ENCODE measurements at regions not wholly inside any gene's neighbourhood (a gene's known extent, or its start where the extent isn't known, plus 50 kb on each side); places are given as distances from the start of the nearest gene placed in this dataset.

DNA sequence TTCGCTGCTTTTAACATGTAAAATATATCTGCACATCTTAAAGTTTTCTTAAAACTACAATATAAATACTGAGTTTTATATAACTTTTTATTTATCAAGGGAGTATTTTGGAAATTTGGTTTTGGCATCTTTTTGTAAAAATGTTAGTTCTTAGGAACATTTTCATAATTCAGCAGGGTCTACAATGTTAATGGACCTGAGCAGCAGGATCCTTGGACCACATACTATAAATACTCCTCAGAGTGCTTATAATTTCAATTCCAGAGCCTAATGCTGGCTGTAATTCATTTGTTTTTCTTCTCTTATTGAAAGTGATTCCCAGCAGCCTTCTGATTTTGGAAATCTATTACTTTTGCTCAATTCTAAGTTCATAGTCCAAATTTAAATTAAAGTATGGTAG lies 1216.2 kb downstream of the MAT2B start:
- TF ChIP-seq POLR2A (IDR thresholded peaks at IDR 0.05): no peak
- TF ChIP-seq, protein P1, sequence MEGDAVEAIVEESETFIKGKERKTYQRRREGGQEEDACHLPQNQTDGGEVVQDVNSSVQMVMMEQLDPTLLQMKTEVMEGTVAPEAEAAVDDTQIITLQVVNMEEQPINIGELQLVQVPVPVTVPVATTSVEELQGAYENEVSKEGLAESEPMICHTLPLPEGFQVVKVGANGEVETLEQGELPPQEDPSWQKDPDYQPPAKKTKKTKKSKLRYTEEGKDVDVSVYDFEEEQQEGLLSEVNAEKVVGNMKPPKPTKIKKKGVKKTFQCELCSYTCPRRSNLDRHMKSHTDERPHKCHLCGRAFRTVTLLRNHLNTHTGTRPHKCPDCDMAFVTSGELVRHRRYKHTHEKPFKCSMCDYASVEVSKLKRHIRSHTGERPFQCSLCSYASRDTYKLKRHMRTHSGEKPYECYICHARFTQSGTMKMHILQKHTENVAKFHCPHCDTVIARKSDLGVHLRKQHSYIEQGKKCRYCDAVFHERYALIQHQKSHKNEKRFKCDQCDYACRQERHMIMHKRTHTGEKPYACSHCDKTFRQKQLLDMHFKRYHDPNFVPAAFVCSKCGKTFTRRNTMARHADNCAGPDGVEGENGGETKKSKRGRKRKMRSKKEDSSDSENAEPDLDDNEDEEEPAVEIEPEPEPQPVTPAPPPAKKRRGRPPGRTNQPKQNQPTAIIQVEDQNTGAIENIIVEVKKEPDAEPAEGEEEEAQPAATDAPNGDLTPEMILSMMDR (IDR thresholded peaks at IDR 0.05): no peak
- H3K4me3 ChIP-seq: no peak overlapping the region
- H3K9me3 ChIP-seq (replicated peaks in 1 of 3): no peaks in the 10 kb centered on the region
- no peak for DNase-seq
- no peaks in the 10 kb centered on the region for H3K36me3 ChIP-seq (replicated peaks in 1 of 2)
- no peak overlapping the region for H3K27ac ChIP-seq
- intact Hi-C loops (cut with DNase I): no loop called here
- no peaks in the 10 kb centered on the region for H3K4me1 ChIP-seq (replicated peaks in 1 of 2)
- WGBS, 4 donors: 79 to 94% (median 82%) methylated on average over 1 of the region's 1 CpG
- no peaks in the 10 kb centered on the region for H3K27me3 ChIP-seq

DNA sequence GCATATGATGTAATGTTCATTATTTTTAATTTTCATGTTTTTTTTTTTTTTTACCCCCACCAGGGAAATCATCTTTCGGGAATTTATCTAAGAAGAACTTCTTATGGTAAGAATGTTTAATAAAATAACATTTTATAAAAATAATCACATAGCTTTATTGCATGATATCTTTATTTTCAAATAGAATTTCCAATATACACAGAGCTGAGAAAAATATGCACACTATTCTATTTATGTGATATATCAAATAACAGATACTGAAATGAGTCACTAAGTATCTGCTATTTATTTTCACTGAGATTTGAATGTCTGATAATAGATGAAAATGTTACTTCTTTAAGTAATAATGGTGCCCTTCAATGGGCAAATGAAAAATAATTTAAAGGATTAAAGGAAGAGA lies 1217.3 kb downstream of the MAT2B start:
- no peaks in the 10 kb centered on the region for H3K4me1 ChIP-seq (replicated peaks in 1 of 2)
- WGBS, 4 donors: 59 to 87% (median 72%) methylated on average over 1 of the region's 1 CpG

DNA sequence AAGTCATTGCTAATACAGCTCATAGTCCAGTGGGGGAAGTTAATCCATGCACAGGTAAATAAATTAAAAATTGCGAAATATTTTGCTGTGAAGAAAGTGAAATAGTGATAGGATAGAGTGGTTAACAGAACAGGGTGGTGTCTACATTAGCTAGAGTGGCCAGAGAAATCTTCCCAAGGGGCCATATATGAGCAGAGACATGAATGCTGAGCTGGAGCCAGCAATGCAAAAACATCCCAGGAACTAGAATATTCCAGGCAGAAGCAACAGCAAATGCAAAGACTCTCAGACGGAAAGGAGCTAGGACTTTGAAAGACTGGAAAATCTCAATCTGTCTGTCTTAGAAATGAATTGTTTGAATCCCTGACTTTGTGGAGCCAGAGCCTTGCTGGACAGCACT lies 1221.6 kb downstream of the MAT2B start:
- DNase-seq: no peak

More for the DNA sequence above, 1217.3 kb downstream of the MAT2B start:
- no peak for TF ChIP-seq POLR2A (IDR thresholded peaks at IDR 0.05)
- TF ChIP-seq, protein P1 (IDR thresholded peaks at IDR 0.05): no peak
- no peak overlapping the region for H3K4me3 ChIP-seq
- intact Hi-C loops (cut with DNase I): no loop called here
- DNase-seq: no peak
- H3K27me3 ChIP-seq: no peaks in the 10 kb centered on the region
- H3K27ac ChIP-seq: no peak overlapping the region
- no peaks in the 10 kb centered on the region for H3K36me3 ChIP-seq (replicated peaks in 1 of 2)
- H3K9me3 ChIP-seq (replicated peaks in 1 of 3): no peaks in the 10 kb centered on the region

DNA sequence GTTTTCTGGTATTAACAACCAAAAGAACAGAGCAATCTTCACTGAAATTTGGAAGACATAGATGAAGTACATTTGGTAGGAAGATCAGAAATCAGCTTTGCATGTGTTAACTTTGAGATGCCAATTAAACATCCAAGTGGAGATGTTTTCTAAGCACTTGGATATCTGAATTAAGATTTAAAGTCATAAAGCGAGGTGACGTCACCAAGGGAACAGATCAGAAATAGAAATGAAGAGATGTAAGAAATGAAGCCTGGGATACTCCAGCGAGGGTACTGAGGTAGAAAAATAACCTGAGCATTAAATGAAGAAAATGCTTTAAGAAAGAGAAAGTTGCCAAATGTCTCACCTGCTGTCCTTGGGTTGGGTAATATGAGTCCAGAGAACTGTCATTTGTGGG lies 1223.3 kb downstream of the MAT2B start:
- no peaks in the 10 kb centered on the region for H3K36me3 ChIP-seq (replicated peaks in 1 of 2)
- TF ChIP-seq, protein P1 (IDR thresholded peaks at IDR 0.05): no peak
- no peak for TF ChIP-seq POLR2A (IDR thresholded peaks at IDR 0.05)
- H3K4me3 ChIP-seq: no peak overlapping the region
- 78 to 87% (median 82%) methylated on average over 3 of the region's 3 CpGs for WGBS, 4 donors
- no peaks in the 10 kb centered on the region for H3K9me3 ChIP-seq (replicated peaks in 1 of 3)
- DNase-seq: no peak
- intact Hi-C loops (cut with DNase I): no loop called here
- H3K27ac ChIP-seq: no peak overlapping the region
- no peaks in the 10 kb centered on the region for H3K4me1 ChIP-seq (replicated peaks in 1 of 2)
- no peaks in the 10 kb centered on the region for H3K27me3 ChIP-seq

More for the DNA sequence above, 1221.6 kb downstream of the MAT2B start:
- 65 to 81% (median 71%) methylated on average over 2 of the region's 2 CpGs for WGBS, 4 donors
- Histone ChIP-seq H3K9me3 (replicated peaks in 1 of 3) (no peaks in the 10 kb centered on the region), H3K27ac (no peak overlapping the region), H3K27me3 (no peaks in the 10 kb centered on the region), H3K4me1 (replicated peaks in 1 of 2) (no peaks in the 10 kb centered on the region), H3K36me3 (replicated peaks in 1 of 2) (no peaks in the 10 kb centered on the region), H3K4me3 (no peak overlapping the region)
- intact Hi-C loops (cut with DNase I): no loop called here
- TF ChIP-seq POLR2A (IDR thresholded peaks at IDR 0.05): no peak
- TF ChIP-seq, protein P1 (IDR thresholded peaks at IDR 0.05): no peak
